PC-3 (cell line): ENCODE measurements at regions not wholly inside any gene's neighbourhood (a gene's known extent, or its start where the extent isn't known, plus 50 kb on each side); places are given as distances from the start of the nearest gene placed in this dataset.

Experiments
- ATAC-seq: fragments of 200-7000 bp; cut with Tn5 transposase; 2 replicates; pipeline ENCODE4 v1.9.1; 2020; ENCODE audit warnings: mild to moderate bottlenecking, moderate library complexity
- BruUV-seq: library from RNA; stranded (reverse); fragments of 400-500 nt; replicated peaks from 2 replicates; lab custom pipeline; 2021; lab: Mats Ljungman, UMichigan
- CTCF ChIA-PET: fragments of 300-600 bp; sonication (Branson Sonifier 250); formaldehyde crosslinking; loops from one replicate; lab custom pipeline; 2022; ENCODE audit warnings: antibody characterized with exemption; lab: Charles Lee
- POLR2A ChIA-PET: fragments of 300-600 bp; sonication (Branson Sonifier 250); formaldehyde crosslinking; loops from one replicate; lab custom pipeline; 2022; ENCODE audit warnings: antibody characterized with exemption; ENCODE audit not compliant: unreplicated experiment; lab: Charles Lee
- DNase-seq: peaks from one replicate; pipeline ENCODE4 v3.0.0-alpha.2; 2015
- H2AFZ ChIP-seq: fragments of 300-600 bp; sonication (generic); 2 replicates; pipeline ENCODE4 v1.6.0; 2016; ENCODE audit warnings: antibody characterized with exemption, low read length
- H3F3A ChIP-seq: fragments of 300-600 bp; sonication (generic); one replicate; pipeline ENCODE4 v1.6.0; 2017; ENCODE audit warnings: antibody characterized with exemption, low read length, control low read depth, mild to moderate bottlenecking; ENCODE audit not compliant: unreplicated experiment
- H3K27ac ChIP-seq: fragments of 300-600 bp; sonication (generic); 2 replicates; pipeline ENCODE4 v1.5.1; 2016; ENCODE audit warnings: mild to moderate bottlenecking, low read length
- H3K27me3 ChIP-seq: fragments of 300-600 bp; sonication (generic); 2 replicates; pipeline ENCODE4 v1.6.1; 2016; ENCODE audit warnings: low read length, mixed read lengths
- H3K36me3 ChIP-seq: fragments of 300-600 bp; sonication (generic); 2 replicates; pipeline ENCODE4 v1.6.1; 2016; ENCODE audit warnings: low read depth, mixed run types, low read length, mixed read lengths
- H3K4me1 ChIP-seq: fragments of 300-600 bp; sonication (generic); 2 replicates; pipeline ENCODE4 v1.5.1; 2016; ENCODE audit warnings: low read length; ENCODE audit not compliant: insufficient read depth
- H3K4me2 ChIP-seq: fragments of 300-600 bp; sonication (generic); 2 replicates; pipeline ENCODE4 v1.6.0; 2016; ENCODE audit warnings: low read length
- H3K4me3 ChIP-seq: fragments of 300-600 bp; sonication (generic); 2 replicates; pipeline ENCODE4 v1.5.1; 2016; ENCODE audit warnings: mild to moderate bottlenecking, low read length, mixed read lengths
- H3K79me2 ChIP-seq: fragments of 300-600 bp; sonication (generic); 2 replicates; pipeline ENCODE4 v1.6.1; 2017; ENCODE audit warnings: low read length, mixed read lengths
- H3K9ac ChIP-seq: fragments of 300-600 bp; sonication (generic); 2 replicates; pipeline ENCODE4 v1.6.0; 2016; ENCODE audit warnings: mild to moderate bottlenecking, low read length
- H3K9me2 ChIP-seq: fragments of 300-600 bp; sonication (generic); replicated peaks from 2 replicates; pipeline ENCODE4 v1.6.1; 2016; ENCODE audit warnings: mixed run types, low read length, mixed read lengths
- H3K9me3 ChIP-seq: fragments of 300-600 bp; sonication (generic); 2 replicates; pipeline ENCODE4 v1.6.1; 2016; ENCODE audit warnings: low read length, mixed read lengths
- H4K20me1 ChIP-seq: fragments of 300-600 bp; sonication (generic); 2 replicates; pipeline ENCODE4 v1.6.1; 2016; ENCODE audit warnings: low read length, mixed read lengths
- CTCF ChIP-seq: fragments of 300-600 bp; sonication (generic); conservative IDR thresholded peaks from 2 replicates; pipeline ENCODE4 v1.5.1; 2017; ENCODE audit warnings: antibody characterized with exemption, low read depth, mild to moderate bottlenecking, low read length
- EZH2 ChIP-seq: fragments of 300-600 bp; sonication (generic); IDR thresholded peaks from one replicate; pipeline ENCODE4 v1.6.1; 2017; ENCODE audit warnings: antibody characterized with exemption, mild to moderate bottlenecking, low read length; ENCODE audit not compliant: unreplicated experiment
- EZH2phosphoT487 ChIP-seq: fragments of 300-600 bp; sonication (generic); IDR thresholded peaks from 2 replicates; pipeline ENCODE4 v1.6.1; 2018; ENCODE audit warnings: mild to moderate bottlenecking, antibody characterized with exemption, low read length, borderline replicate concordance
- intact Hi-C: fragments of 100-400 bp; cut with micrococcal nuclease; formaldehyde crosslinking; loops from 2 replicates; pipeline ENCODE4 v1.9.0; 2023

GRCh38 chr12:130093380-130093779 is 68.9 kb upstream of the FZD10 start:
- POLR2A ChIA-PET, result no interaction called here
- no peak for ATAC-seq
- Histone ChIP-seq H3K79me2 (no peaks in the 10 kb centered on the region), H3K27ac (no peak overlapping the region), H3F3A (no peaks in the 10 kb centered on the region), H3K9ac (no peak overlapping the region), H3K4me2 (no peak overlapping the region), H2AFZ (no peak overlapping the region), H3K4me3 (no peak overlapping the region), H3K9me3 (no peaks in the 10 kb centered on the region), H3K4me1 (no peaks in the 10 kb centered on the region), H3K27me3 (peaks cover 18% of the 10 kb centered on the region), H4K20me1 (no peaks in the 10 kb centered on the region), H3K36me3 (no peaks in the 10 kb centered on the region), H3K9me2 (no peaks in the 10 kb centered on the region)
- CTCF ChIA-PET, result no interaction called here
- no TSS peak for BruUV-seq
- intact Hi-C loops, result no loop called here
- DNase-seq, result no peak
- no peak for TF ChIP-seq EZH2

- Histone ChIP-seq H3K9ac (no peak overlapping the region), H3K4me1 (no peaks in the 10 kb centered on the region), H2AFZ (no peak overlapping the region), H3K4me3 (no peak overlapping the region), H3K79me2 (no peaks in the 10 kb centered on the region), H3K9me2 (no peaks in the 10 kb centered on the region), H3K27me3 (peaks cover 24% of the 10 kb centered on the region), H3K9me3 (no peaks in the 10 kb centered on the region), H3K36me3 (no peaks in the 10 kb centered on the region), H3K4me2 (no peak overlapping the region), H4K20me1 (no peaks in the 10 kb centered on the region), H3K27ac (no peak overlapping the region), H3F3A (no peaks in the 10 kb centered on the region)
- BruUV-seq, result no TSS peak
- ATAC-seq (no peak), DNase-seq (no peak)
- ChIA-PET POLR2A (no interaction called here), CTCF (no interaction called here)
- intact Hi-C loops, result no loop called here
- TF ChIP-seq EZH2phosphoT487 (no peak), EZH2 (no peak), CTCF (no peak)
Measured at GRCh38 chr12:130097342-130097741, 64.9 kb upstream of the FZD10 start.

- DNase-seq, result peak; percentile 13
- Histone ChIP-seq H2AFZ (no peak overlapping the region), H3K79me2 (no peaks in the 10 kb centered on the region), H3F3A (no peaks in the 10 kb centered on the region), H3K4me2 (no peak overlapping the region), H3K27me3 (peaks cover 24% of the 10 kb centered on the region), H3K9me3 (no peaks in the 10 kb centered on the region), H3K27ac (no peak overlapping the region), H3K4me3 (no peak overlapping the region), H3K4me1 (no peaks in the 10 kb centered on the region), H3K9ac (no peak overlapping the region), H3K36me3 (no peaks in the 10 kb centered on the region), H4K20me1 (no peaks in the 10 kb centered on the region), H3K9me2 (no peaks in the 10 kb centered on the region)
- BruUV-seq, result no TSS peak
- ChIA-PET CTCF (no interaction called here), POLR2A (no interaction called here)
- ATAC-seq, result no peak
- TF ChIP-seq EZH2 (no peak), EZH2phosphoT487 (no peak), CTCF (no peak)
- intact Hi-C loops, result no loop called here
Measured at GRCh38 chr12:130097798-130098255, 64.4 kb upstream of the FZD10 start.
